ENCODE measurements at regions not wholly inside any gene's neighbourhood (a gene's known extent, or its start where the extent isn't known, plus 50 kb on each side); places are given as distances from the start of the nearest gene placed in this dataset.

DNA sequence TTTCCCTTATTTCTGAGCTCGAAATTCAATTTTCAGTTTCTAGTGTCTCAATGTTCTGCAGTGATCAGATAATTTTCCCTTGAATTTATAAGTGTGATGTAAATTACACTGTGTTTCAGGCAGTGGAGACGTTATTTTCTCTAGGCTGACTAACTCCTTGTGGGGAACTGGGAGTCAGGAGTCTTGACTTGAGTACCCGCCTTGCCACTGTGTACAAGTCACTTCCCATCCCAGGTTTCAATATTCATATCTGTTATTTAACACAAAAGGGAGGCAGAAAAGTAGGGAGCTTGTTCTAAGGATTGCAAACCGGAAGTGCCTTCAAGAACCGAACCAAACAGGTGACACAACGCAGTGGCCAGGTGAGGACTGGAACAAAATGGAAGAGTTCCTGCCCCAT lies 196.5 kb downstream of the MEX3B start:
- 79 to 81% methylated on average over 6 of the region's 6 CpGs for WGBS, 2 donors (ENCODE audit: low coverage in 1 of 2)
- no peak overlapping the region for H3K27ac ChIP-seq
- H3K27me3 ChIP-seq, result no peaks in the 10 kb centered on the region
- no peaks in the 10 kb centered on the region for H3K36me3 ChIP-seq
- no peaks in the 10 kb centered on the region for H3K9me3 ChIP-seq
- DNase-seq, result no peak
- no peak overlapping the region for H3K4me3 ChIP-seq
- H3K4me1 ChIP-seq, result no peaks in the 10 kb centered on the region
- in situ Hi-C loops (cut with MboI; ENCODE audit: low pct_ligation_motif_present in 1 of 4, low pct_unique_long_range_greater_than_20kb in 1 of 4, low sequenced_read_pairs in 3 of 4), result no loop called here
- no peak for TF ChIP-seq POLR2AphosphoS5 (IDR thresholded peaks at IDR 0.05)
- TF ChIP-seq, protein P1, sequence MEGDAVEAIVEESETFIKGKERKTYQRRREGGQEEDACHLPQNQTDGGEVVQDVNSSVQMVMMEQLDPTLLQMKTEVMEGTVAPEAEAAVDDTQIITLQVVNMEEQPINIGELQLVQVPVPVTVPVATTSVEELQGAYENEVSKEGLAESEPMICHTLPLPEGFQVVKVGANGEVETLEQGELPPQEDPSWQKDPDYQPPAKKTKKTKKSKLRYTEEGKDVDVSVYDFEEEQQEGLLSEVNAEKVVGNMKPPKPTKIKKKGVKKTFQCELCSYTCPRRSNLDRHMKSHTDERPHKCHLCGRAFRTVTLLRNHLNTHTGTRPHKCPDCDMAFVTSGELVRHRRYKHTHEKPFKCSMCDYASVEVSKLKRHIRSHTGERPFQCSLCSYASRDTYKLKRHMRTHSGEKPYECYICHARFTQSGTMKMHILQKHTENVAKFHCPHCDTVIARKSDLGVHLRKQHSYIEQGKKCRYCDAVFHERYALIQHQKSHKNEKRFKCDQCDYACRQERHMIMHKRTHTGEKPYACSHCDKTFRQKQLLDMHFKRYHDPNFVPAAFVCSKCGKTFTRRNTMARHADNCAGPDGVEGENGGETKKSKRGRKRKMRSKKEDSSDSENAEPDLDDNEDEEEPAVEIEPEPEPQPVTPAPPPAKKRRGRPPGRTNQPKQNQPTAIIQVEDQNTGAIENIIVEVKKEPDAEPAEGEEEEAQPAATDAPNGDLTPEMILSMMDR (IDR thresholded peaks at IDR 0.05), result no peak
- intact Hi-C loops (cut with DNase I; ENCODE audit: low total_unique reads), result no loop called here

DNA sequence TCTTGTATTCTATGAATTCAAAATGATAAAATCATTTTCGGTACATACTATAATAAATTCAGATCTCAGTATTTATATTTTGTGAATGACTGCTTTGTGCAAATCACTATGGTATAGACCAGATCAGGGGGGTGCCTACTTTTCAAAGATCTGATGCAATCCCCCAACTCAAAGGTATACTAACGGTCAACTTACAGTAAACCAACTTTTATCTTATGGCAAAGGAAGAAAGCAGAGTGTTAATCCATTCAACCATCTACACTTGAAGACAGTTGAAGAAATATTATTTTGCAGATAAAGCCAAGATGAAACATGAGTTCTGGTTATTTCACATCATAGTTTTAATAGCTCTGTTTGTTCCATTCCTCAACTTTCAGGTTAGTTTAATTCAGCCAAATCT lies 197.1 kb downstream of the MEX3B start:
- Histone ChIP-seq H3K27ac (no peak overlapping the region), H3K36me3 (no peaks in the 10 kb centered on the region), H3K9me3 (no peaks in the 10 kb centered on the region), H3K4me1 (no peaks in the 10 kb centered on the region), H3K27me3 (no peaks in the 10 kb centered on the region), H3K4me3 (no peak overlapping the region)
- WGBS, 2 donors (ENCODE audit: low coverage in 1 of 2), result 84 to 89% methylated on average over 2 of the region's 2 CpGs
- no peak for TF ChIP-seq POLR2AphosphoS5 (IDR thresholded peaks at IDR 0.05)
- TF ChIP-seq POLR2A (IDR thresholded peaks at IDR 0.05), result no peak
- no peak for TF ChIP-seq EP300 (IDR thresholded peaks at IDR 0.05; ENCODE audit: low read depth)
- TF ChIP-seq, protein P1 (IDR thresholded peaks at IDR 0.05), result no peak
- DNase-seq, result no peak
- in situ Hi-C loops (cut with MboI; ENCODE audit: low pct_ligation_motif_present in 1 of 4, low pct_unique_long_range_greater_than_20kb in 1 of 4, low sequenced_read_pairs in 3 of 4), result no loop called here
- intact Hi-C loops (cut with DNase I; ENCODE audit: low total_unique reads), result no loop called here

DNA sequence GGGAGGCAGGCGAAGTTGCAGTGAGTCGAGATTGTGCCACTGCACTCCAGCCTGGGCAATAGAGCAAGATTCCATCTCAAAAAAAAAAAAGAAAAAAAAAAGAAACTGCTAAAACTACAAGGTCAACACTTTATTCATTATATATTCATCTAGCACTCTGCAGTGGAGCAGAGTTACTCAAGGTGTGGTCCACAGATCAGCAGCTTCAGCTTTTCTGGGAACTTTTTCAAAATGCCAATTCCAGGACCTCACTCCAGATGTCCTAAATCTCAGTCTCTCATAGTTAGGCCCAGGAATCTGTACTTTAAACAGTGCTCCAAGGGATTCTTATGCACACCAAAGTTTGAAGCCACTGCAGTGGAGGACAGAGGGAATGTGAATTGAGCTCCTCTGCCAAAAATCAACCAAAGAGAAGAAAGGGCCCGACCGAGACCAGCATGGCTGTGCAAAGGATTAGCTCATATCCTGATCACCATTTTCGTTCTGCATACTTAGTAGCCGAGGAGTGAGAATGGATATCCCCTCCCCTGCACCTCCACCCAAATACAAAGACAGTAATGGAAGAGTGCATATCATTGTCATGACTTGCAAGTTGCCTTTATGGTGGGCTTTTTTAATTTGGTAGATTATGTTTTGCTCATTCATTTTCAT lies 201.9 kb downstream of the MEX3B start:
- TF ChIP-seq, protein P1 (IDR thresholded peaks at IDR 0.05), result no peak
- TF ChIP-seq EP300 (IDR thresholded peaks at IDR 0.05; ENCODE audit: low read depth) (no peak), POLR2AphosphoS5 (IDR thresholded peaks at IDR 0.05) (no peak), POLR2A (IDR thresholded peaks at IDR 0.05) (no peak)
- WGBS, 2 donors (ENCODE audit: low coverage in 1 of 2), result 60 to 89% methylated on average over 2 to 6 of the region's 6 CpGs

DNA sequence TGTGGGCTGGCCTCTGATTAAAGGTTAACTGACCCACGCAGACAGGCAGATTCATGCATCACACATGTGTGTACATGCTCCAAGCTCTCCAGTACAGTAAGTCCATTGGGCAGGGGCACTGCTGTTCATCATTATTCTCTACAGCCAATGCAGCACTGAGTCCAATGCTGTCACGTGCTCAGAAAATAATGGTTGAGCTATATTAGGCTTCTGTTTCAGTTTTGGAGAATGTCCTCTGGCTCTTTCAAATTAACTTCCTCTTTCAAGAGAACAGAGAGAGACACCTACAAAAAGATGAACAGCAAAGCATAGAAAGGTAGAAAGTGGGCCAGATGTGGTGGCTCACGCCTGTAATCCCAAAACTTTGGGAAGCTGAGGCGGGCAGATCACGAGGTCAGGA lies 202.6 kb downstream of the MEX3B start:
- Histone ChIP-seq H3K27ac (no peak overlapping the region), H3K36me3 (no peaks in the 10 kb centered on the region), H3K4me1 (no peaks in the 10 kb centered on the region), H3K27me3 (no peaks in the 10 kb centered on the region), H3K9me3 (no peaks in the 10 kb centered on the region), H3K4me3 (no peak overlapping the region)
- DNase-seq, result no peak
- no peak for TF ChIP-seq POLR2A (IDR thresholded peaks at IDR 0.05)
- TF ChIP-seq, protein P1 (IDR thresholded peaks at IDR 0.05), result no peak
- 63 to 86% methylated on average over 2 to 5 of the region's 5 CpGs for WGBS, 2 donors (ENCODE audit: low coverage in 1 of 2)
- in situ Hi-C loops (cut with MboI; ENCODE audit: low pct_ligation_motif_present in 1 of 4, low pct_unique_long_range_greater_than_20kb in 1 of 4, low sequenced_read_pairs in 3 of 4), result no loop called here
- intact Hi-C loops (cut with DNase I; ENCODE audit: low total_unique reads), result loop anchor here (5.0 kb wide), 1 partner anchor 696 kb away; no protein-coding TSS in a partner anchor

More for the DNA sequence above, 201.9 kb downstream of the MEX3B start:
- H3K27ac ChIP-seq, result no peak overlapping the region
- no peak overlapping the region for H3K4me3 ChIP-seq
- no peaks in the 10 kb centered on the region for H3K36me3 ChIP-seq
- intact Hi-C loops (cut with DNase I; ENCODE audit: low total_unique reads) (loop anchor here (5.0 kb wide), 1 partner anchor 697 kb away; no protein-coding TSS in a partner anchor), in situ Hi-C loops (cut with MboI; ENCODE audit: low pct_ligation_motif_present in 1 of 4, low pct_unique_long_range_greater_than_20kb in 1 of 4, low sequenced_read_pairs in 3 of 4) (no loop called here)
- no peaks in the 10 kb centered on the region for H3K4me1 ChIP-seq
- no peak for DNase-seq
- no peaks in the 10 kb centered on the region for H3K9me3 ChIP-seq
- no peaks in the 10 kb centered on the region for H3K27me3 ChIP-seq

Data from transverse colon (tissue), 4 donors.